H1 (cell line): ENCODE measurements at regions not wholly inside any gene's neighbourhood (a gene's known extent, or its start where the extent isn't known, plus 50 kb on each side); places are given as distances from the start of the nearest gene placed in this dataset.

ENCODE experiments used
- CTCF ChIA-PET: fragments of 300-600 bp; sonication (Branson Sonifier 250); formaldehyde crosslinking; loops from one replicate; lab custom pipeline; 2021; ENCODE audit not compliant: partially characterized antibody; lab: Charles Lee
- POLR2A ChIA-PET: fragments of 300-600 bp; sonication (Branson Sonifier 250); formaldehyde crosslinking; loops from one replicate; lab custom pipeline; 2021; ENCODE audit warnings: inconsistent platforms; ENCODE audit not compliant: partially characterized antibody; lab: Charles Lee
- DNase-seq, 2 experiments: peaks; one replicate each; pipeline versions ENCODE4 v3.0.0 to v3.0.0-alpha.2; 2010 to 2022; ENCODE audit warnings: low spot score in 2 of 2, low read depth in 1 of 2, mixed read lengths in 1 of 2
- FAIRE-seq: peaks from 2 replicates; lab custom pipeline; 2011; peaks lifted over from hg19 to GRCh38; lab: Jason Lieb, UNC
- H2AFZ ChIP-seq: 2 replicates; pipeline ENCODE4 v1.8.1; 2012; ENCODE audit warnings: low read length, inconsistent platforms
- H2AK5ac ChIP-seq: 2 replicates; pipeline ENCODE4 v1.6.1; 2013; ENCODE audit warnings: low read depth, low read length
- H2BK120ac ChIP-seq: replicated peaks from 2 replicates; pipeline ENCODE3; 2013; ENCODE audit warnings: low read depth, low read length, inconsistent platforms
- H2BK12ac ChIP-seq: 2 replicates; pipeline ENCODE4 v1.6.1; 2013; ENCODE audit warnings: low read depth, low read length
- H2BK15ac ChIP-seq: 2 replicates; pipeline ENCODE4 v1.6.1; 2013; ENCODE audit warnings: low read length
- H2BK20ac ChIP-seq: 2 replicates; pipeline ENCODE4 v1.6.1; 2013; ENCODE audit warnings: low read length
- H2BK5ac ChIP-seq: 2 replicates; pipeline ENCODE4 v1.6.1; 2013; ENCODE audit warnings: low read depth, low read length
- H3K14ac ChIP-seq: 2 replicates; pipeline ENCODE4 v1.6.1; 2013; ENCODE audit warnings: inconsistent platforms; ENCODE audit not compliant: insufficient read length
- H3K18ac ChIP-seq: 2 replicates; pipeline ENCODE4 v1.6.1; 2013; ENCODE audit warnings: low read length; ENCODE audit errors: extremely low read depth
- H3K23ac ChIP-seq: 2 replicates; pipeline ENCODE4 v1.6.1; 2013; ENCODE audit warnings: inconsistent platforms; ENCODE audit not compliant: insufficient read length
- H3K23me2 ChIP-seq: 2 replicates; pipeline ENCODE4 v1.6.1; 2013; ENCODE audit warnings: low read depth, low read length
- H3K27ac ChIP-seq: 2 replicates; pipeline ENCODE4 v1.6.1; 2011; ENCODE audit warnings: low read depth, low read length, inconsistent platforms
- H3K27me3 ChIP-seq, 4 experiments: replicated peaks in 1 of 4; 1 replicate in 1 of 4; 2 replicates in 3 of 4; pipeline versions ENCODE4 v1.6.1 to v1.8.1; 2011 to 2013; ENCODE audit warnings: low read length in 3 of 4, mild to moderate bottlenecking in 3 of 4, inconsistent platforms in 2 of 4, mixed read lengths in 2 of 4, moderate library complexity in 1 of 4; ENCODE audit not compliant: control insufficient read depth in 3 of 4, insufficient read depth in 3 of 4; ENCODE audit errors: extremely low read depth in 1 of 4
- H3K36me3 ChIP-seq, 4 experiments: 2 replicates each; pipeline versions ENCODE4 v1.6.1 to v1.8.1; 2011 to 2013; ENCODE audit warnings: mild to moderate bottlenecking in 4 of 4, low read length in 3 of 4, moderate library complexity in 2 of 4, control low read depth in 1 of 4, inconsistent platforms in 1 of 4; ENCODE audit not compliant: insufficient read depth in 4 of 4, control insufficient read depth in 2 of 4
- H3K4ac ChIP-seq: replicated peaks from 2 replicates; pipeline ENCODE3; 2013; ENCODE audit warnings: low read length, low read depth, mixed read lengths, inconsistent platforms; ENCODE audit not compliant: insufficient read length
- H3K4me1 ChIP-seq, 4 experiments: replicated peaks in 1 of 4; 1 replicate in 1 of 4; 2 replicates in 3 of 4; pipeline versions ENCODE4 v1.6.1 to v1.8.1; 2011 to 2013; ENCODE audit warnings: low read length in 3 of 4, inconsistent platforms in 2 of 4, mixed read lengths in 1 of 4; ENCODE audit not compliant: insufficient read depth in 4 of 4, control insufficient read depth in 3 of 4
- H3K4me2 ChIP-seq, 2 experiments: 2 replicates each; pipeline versions ENCODE4 v1.6.1 to v1.8.1; 2011 to 2013; ENCODE audit warnings: low read depth in 2 of 2, low read length in 2 of 2, control low read depth in 1 of 2, inconsistent platforms in 1 of 2, mild to moderate bottlenecking in 1 of 2; ENCODE audit not compliant: insufficient read depth in 1 of 2
- H3K4me3 ChIP-seq, 4 experiments: fragments of 200-600, 300-600 bp in 1 of 4; sonication (generic), shearing (Covaris generic), sonication (Bioruptor Twin) in 1 of 4; 2 replicates each; pipeline versions ENCODE4 v1.5.1 to v1.8.1; 2011 to 2016; ENCODE audit warnings: low read length in 4 of 4, low read depth in 3 of 4, control low read depth in 2 of 4, inconsistent platforms in 2 of 4, mild to moderate bottlenecking in 2 of 4, mixed read lengths in 1 of 4, moderate library complexity in 1 of 4; ENCODE audit not compliant: insufficient read depth in 2 of 4; ENCODE audit errors: extremely low read depth in 1 of 4
- H3K56ac ChIP-seq: replicated peaks from 2 replicates; pipeline ENCODE3; 2013; ENCODE audit warnings: low read depth, mild to moderate bottlenecking, mixed read lengths, low read length, inconsistent platforms; ENCODE audit not compliant: insufficient read length
- H3K79me1 ChIP-seq: 2 replicates; pipeline ENCODE4 v1.6.1; 2013; ENCODE audit warnings: low read depth, low read length, control low read depth
- H3K79me2 ChIP-seq, 2 experiments: 2 replicates each; pipeline versions ENCODE4 v1.6.1 to v1.8.1; 2012 to 2013; ENCODE audit warnings: low read length in 2 of 2, mild to moderate bottlenecking in 2 of 2, inconsistent platforms in 1 of 2; ENCODE audit not compliant: insufficient read depth in 2 of 2, control insufficient read depth in 1 of 2
- H3K9ac ChIP-seq, 4 experiments: replicated peaks in 1 of 4; 1 replicate in 1 of 4; 2 replicates in 3 of 4; pipeline versions ENCODE4 v1.6.1 to v1.8.1; 2011 to 2013; ENCODE audit warnings: low read depth in 3 of 4, low read length in 3 of 4, control low read depth in 2 of 4, mild to moderate bottlenecking in 2 of 4, moderate library complexity in 2 of 4, inconsistent platforms in 1 of 4; ENCODE audit errors: extremely low read depth in 1 of 4
- H3K9me3 ChIP-seq, 2 experiments: 2 replicates each; pipeline versions ENCODE4 v1.6.1 to v1.8.1; 2012 to 2013; ENCODE audit warnings: mild to moderate bottlenecking in 2 of 2, moderate library complexity in 2 of 2, control low read depth in 1 of 2, inconsistent platforms in 1 of 2, low read depth in 1 of 2, low read length in 1 of 2, mixed read lengths in 1 of 2; ENCODE audit not compliant: insufficient read depth in 2 of 2
- H4K20me1 ChIP-seq, 2 experiments: replicated peaks in 1 of 2; 2 replicates each; pipeline versions ENCODE3 to v1.8.1; 2011 to 2013; ENCODE audit warnings: inconsistent platforms in 2 of 2, low read length in 2 of 2, mild to moderate bottlenecking in 1 of 2; ENCODE audit not compliant: insufficient read depth in 2 of 2, control insufficient read depth in 1 of 2
- H4K5ac ChIP-seq: 2 replicates; pipeline ENCODE4 v1.6.1; 2013; ENCODE audit warnings: low read length, low read depth, mixed read lengths, inconsistent platforms; ENCODE audit not compliant: insufficient read length
- H4K8ac ChIP-seq: 2 replicates; pipeline ENCODE4 v1.8.0; 2013; ENCODE audit warnings: mild to moderate bottlenecking, moderate library complexity, low read length, inconsistent platforms; ENCODE audit not compliant: insufficient read depth; ENCODE audit errors: extremely low read depth
- H4K91ac ChIP-seq: replicated peaks from 2 replicates; pipeline ENCODE3; 2013; ENCODE audit warnings: low read length, mixed read lengths, inconsistent platforms; ENCODE audit not compliant: insufficient read length
- BCL11A ChIP-seq, 2 experiments: IDR thresholded peaks; one replicate each; pipeline ENCODE4 v1.6.1; 2011; ENCODE audit warnings: low read depth in 2 of 2, low read length in 2 of 2, mild to moderate bottlenecking in 2 of 2
- EP300 ChIP-seq, 2 experiments: IDR thresholded peaks; 1 replicate in 1 of 2; 2 replicates in 1 of 2; pipeline ENCODE4 v1.6.1; 2011 to 2012; ENCODE audit warnings: low read depth in 2 of 2, low read length in 2 of 2, mild to moderate bottlenecking in 2 of 2, borderline replicate concordance in 1 of 2, inconsistent platforms in 1 of 2, moderate library complexity in 1 of 2
- EZH2 ChIP-seq: fragments of 200-600 bp; sonication (generic); IDR thresholded peaks from 2 replicates; pipeline ENCODE4 v1.7.1; 2012; ENCODE audit warnings: low read depth, mild to moderate bottlenecking, moderate library complexity, low read length, inconsistent platforms; ENCODE audit not compliant: severe bottlenecking
- FOSL1 ChIP-seq: IDR thresholded peaks from 2 replicates; pipeline ENCODE4 v1.6.1; 2011; ENCODE audit warnings: mild to moderate bottlenecking, low read depth, low read length, moderate library complexity; ENCODE audit not compliant: insufficient read depth
- GTF2F1 ChIP-seq: IDR thresholded peaks from 2 replicates; pipeline ENCODE4 v1.6.1; 2012; ENCODE audit warnings: low read depth, low read length, improper control_type of control experiment, borderline replicate concordance
- KDM4A ChIP-seq: IDR thresholded peaks from one replicate; pipeline ENCODE4 v1.7.1; 2012; ENCODE audit warnings: low read depth, mild to moderate bottlenecking, moderate library complexity, low read length, inconsistent platforms; ENCODE audit not compliant: severe bottlenecking
- NRF1 ChIP-seq: IDR thresholded peaks from 2 replicates; pipeline ENCODE4 v1.6.1; 2011; ENCODE audit warnings: mild to moderate bottlenecking, low read depth, low read length, improper control_type of control experiment
- RFX5 ChIP-seq: IDR thresholded peaks from 2 replicates; pipeline ENCODE4 v1.6.1; 2011; ENCODE audit warnings: low read depth, low read length, improper control_type of control experiment, borderline replicate concordance
- TAF1 ChIP-seq: IDR thresholded peaks from 2 replicates; pipeline ENCODE4 v1.6.1; 2011; ENCODE audit warnings: mild to moderate bottlenecking, low read depth, low read length
- TEAD4 ChIP-seq: IDR thresholded peaks from 2 replicates; pipeline ENCODE4 v1.6.1; 2012; ENCODE audit warnings: low read depth, low read length, inconsistent platforms, mixed read lengths
- YY1 ChIP-seq: IDR thresholded peaks from 2 replicates; pipeline ENCODE4 v1.6.1; 2011; ENCODE audit warnings: low read depth, mild to moderate bottlenecking, low read length
- ZNF274 ChIP-seq: IDR thresholded peaks from 2 replicates; pipeline ENCODE4 v1.7.0; 2012; ENCODE audit warnings: low read length, borderline replicate concordance; ENCODE audit errors: extremely low read depth
- WGBS, 2 experiments: shearing (Covaris generic) in 1 of 2; methylation state at CpG; one replicate each; pipeline versions ENCODE4 v1.1.6 to v1.1.7; 2013 to 2015; ENCODE audit warnings: low lambda C conversion rate in 2 of 2, mixed read lengths in 2 of 2, inconsistent platforms in 1 of 2, low coverage in 1 of 2, missing lambda C conversion rate in 1 of 2; ENCODE audit not compliant: insufficient replicate concordance in 2 of 2, insufficient coverage in 1 of 2, insufficient read length in 1 of 2; ENCODE audit errors: extremely low coverage in 1 of 2, missing lambda C conversion rate in 1 of 2; 5-methylcytosine and 5-hydroxymethylcytosine counted together
- TF ChIP-seq, protein P1 (sequence below): IDR thresholded peaks from 2 replicates; pipeline ENCODE4 v1.6.1; 2012; ENCODE audit warnings: inconsistent platforms
- TF ChIP-seq, protein P2 (sequence below): IDR thresholded peaks from 2 replicates; pipeline ENCODE4 v1.6.1; 2011; ENCODE audit warnings: low read depth, mild to moderate bottlenecking, low read length; ENCODE audit not compliant: insufficient read depth

DNA sequence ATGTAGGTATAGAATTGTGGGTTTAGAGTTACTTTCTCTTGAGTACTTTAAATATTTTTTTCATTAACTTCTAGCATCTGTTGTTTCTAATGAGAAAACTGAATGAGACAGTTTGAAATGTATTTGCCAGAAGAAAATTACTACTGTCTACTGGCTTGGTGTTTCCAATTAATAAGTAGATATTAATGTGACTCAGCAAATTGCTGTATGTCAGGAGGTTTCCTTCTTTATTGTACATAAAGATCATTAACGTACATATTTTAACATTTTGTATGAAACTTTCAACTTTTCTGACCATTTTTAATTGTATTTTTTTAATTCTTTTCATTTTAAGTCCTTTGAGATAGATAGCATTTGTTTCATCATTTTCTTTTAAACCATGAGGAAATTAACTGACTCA is 135.1 kb upstream of the SLC22A23 start:
- ChIA-PET POLR2A (interaction anchor here (1.6 kb wide), 1 partner anchor 10 kb away, joined by 3 read pairs; no protein-coding TSS in a partner anchor), CTCF (no interaction called here)
- Histone ChIP-seq H3K4ac (no peak overlapping the region), H2BK120ac (no peak overlapping the region), H4K91ac (no peak overlapping the region), H2AK5ac (no peak overlapping the region), H2BK5ac (no peak overlapping the region), H3K9ac (no peak overlapping the region), H3K79me2 (no peaks in the 10 kb centered on the region), H3K4me1 (no peaks in the 10 kb centered on the region), H3K36me3 (no peaks in the 10 kb centered on the region), H3K23me2 (no peaks in the 10 kb centered on the region), H4K8ac (no peak overlapping the region), H3K23ac (no peak overlapping the region), H2AFZ (no peak overlapping the region), H4K20me1 (no peaks in the 10 kb centered on the region), H3K14ac (no peak overlapping the region), H4K5ac (no peak overlapping the region), H3K4me2 (no peak overlapping the region), H3K56ac (no peak overlapping the region), H3K18ac (no peak overlapping the region), H2BK15ac (no peak overlapping the region), H2BK12ac (no peak overlapping the region), H3K27me3 (0 out of 7 replicates have a peak, but pooled peaks cover 0 to 2% (median 0%) of the 10 kb centered on the region in 4 experiments), H3K79me1 (no peaks in the 10 kb centered on the region), H3K4me3 (no peak overlapping the region), H3K27ac (no peak overlapping the region), H3K9me3 (peaks cover 0 to 4% of the 10 kb centered on the region in 2 experiments; a peak in 2 of 4 replicates), H2BK20ac (no peak overlapping the region)
- DNase-seq, result no peak
- FAIRE-seq, result no peak
- WGBS, 2 experiments, result 71% methylated on average over 1 of the region's 1 CpG; no CpG with 5 or more reads in 1 of the 2 experiments
- TF ChIP-seq BCL11A (IDR thresholded peaks at IDR 0.05; ENCODE audit: low read depth in 2 of 2, low read length in 2 of 2), result no peak
- no peak for TF ChIP-seq NRF1
- TF ChIP-seq, protein P1, sequence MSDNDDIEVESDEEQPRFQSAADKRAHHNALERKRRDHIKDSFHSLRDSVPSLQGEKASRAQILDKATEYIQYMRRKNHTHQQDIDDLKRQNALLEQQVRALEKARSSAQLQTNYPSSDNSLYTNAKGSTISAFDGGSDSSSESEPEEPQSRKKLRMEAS, result no peak
- TF ChIP-seq ZNF274, result no peak
- TF ChIP-seq RFX5, result no peak
- TF ChIP-seq EP300 (IDR thresholded peaks at IDR 0.05; ENCODE audit: borderline replicate concordance in 1 of 2, low read depth in 2 of 2, low read length in 2 of 2), result no peak
- TF ChIP-seq FOSL1, result no peak
- TF ChIP-seq KDM4A, result no peak
- TF ChIP-seq, protein P2, sequence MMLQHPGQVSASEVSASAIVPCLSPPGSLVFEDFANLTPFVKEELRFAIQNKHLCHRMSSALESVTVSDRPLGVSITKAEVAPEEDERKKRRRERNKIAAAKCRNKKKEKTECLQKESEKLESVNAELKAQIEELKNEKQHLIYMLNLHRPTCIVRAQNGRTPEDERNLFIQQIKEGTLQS, result no peak
- TF ChIP-seq YY1, result no peak
- TF ChIP-seq TEAD4, result no peak
- no peak for TF ChIP-seq TAF1
- TF ChIP-seq GTF2F1, result no peak
- TF ChIP-seq EZH2, result no peak
